AG04450 (cell line): ENCODE measurements at regions not wholly inside any gene's neighbourhood (a gene's known extent, or its start where the extent isn't known, plus 50 kb on each side); places are given as distances from the start of the nearest gene placed in this dataset.

Experiments
- CTCF ChIA-PET: fragments of 300-600, 350-600 bp; formaldehyde crosslinking; extraction: SDS; loops from one replicate; lab custom pipeline; 2022; ENCODE audit warnings: antibody characterized with exemption, inconsistent platforms; lab: Charles Lee
- POLR2A ChIA-PET: fragments of 350-600 bp; formaldehyde crosslinking; extraction: SDS; loops from one replicate; lab custom pipeline; 2021; ENCODE audit warnings: antibody characterized with exemption, inconsistent platforms; lab: Yijun Ruan, JAX
- DNase-seq: peaks from one replicate; pipeline ENCODE4 v3.0.0-alpha.2; 2011; ENCODE audit warnings: low read depth, low spot score
- H3K27ac ChIP-seq: one replicate; pipeline ENCODE4 v1.5.1; 2012; ENCODE audit warnings: low read depth, low read length, control low read depth
- H3K27me3 ChIP-seq: one replicate; pipeline ENCODE4 v1.6.0; 2012; ENCODE audit warnings: low read length; ENCODE audit not compliant: control insufficient read depth, insufficient read depth
- H3K4me3 ChIP-seq: 2 replicates; pipeline ENCODE4 v1.5.1; 2011; ENCODE audit warnings: mild to moderate bottlenecking, low read depth, low read length, control low read depth
- H3K9me3 ChIP-seq: 2 replicates; pipeline ENCODE4 v1.5.1; 2012; ENCODE audit warnings: low read length; ENCODE audit not compliant: control insufficient read depth, insufficient read depth
- TF ChIP-seq, protein P1 (sequence below): IDR thresholded peaks from 2 replicates; pipeline ENCODE4 v1.5.1; 2011; ENCODE audit warnings: low read depth, low read length, control low read depth, inconsistent platforms

GRCh38 chrX:97842468-97843199, 958.9 kb downstream of the RPA4 start:
- TF ChIP-seq, protein P1, sequence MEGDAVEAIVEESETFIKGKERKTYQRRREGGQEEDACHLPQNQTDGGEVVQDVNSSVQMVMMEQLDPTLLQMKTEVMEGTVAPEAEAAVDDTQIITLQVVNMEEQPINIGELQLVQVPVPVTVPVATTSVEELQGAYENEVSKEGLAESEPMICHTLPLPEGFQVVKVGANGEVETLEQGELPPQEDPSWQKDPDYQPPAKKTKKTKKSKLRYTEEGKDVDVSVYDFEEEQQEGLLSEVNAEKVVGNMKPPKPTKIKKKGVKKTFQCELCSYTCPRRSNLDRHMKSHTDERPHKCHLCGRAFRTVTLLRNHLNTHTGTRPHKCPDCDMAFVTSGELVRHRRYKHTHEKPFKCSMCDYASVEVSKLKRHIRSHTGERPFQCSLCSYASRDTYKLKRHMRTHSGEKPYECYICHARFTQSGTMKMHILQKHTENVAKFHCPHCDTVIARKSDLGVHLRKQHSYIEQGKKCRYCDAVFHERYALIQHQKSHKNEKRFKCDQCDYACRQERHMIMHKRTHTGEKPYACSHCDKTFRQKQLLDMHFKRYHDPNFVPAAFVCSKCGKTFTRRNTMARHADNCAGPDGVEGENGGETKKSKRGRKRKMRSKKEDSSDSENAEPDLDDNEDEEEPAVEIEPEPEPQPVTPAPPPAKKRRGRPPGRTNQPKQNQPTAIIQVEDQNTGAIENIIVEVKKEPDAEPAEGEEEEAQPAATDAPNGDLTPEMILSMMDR: no peak
- DNase-seq: no peak
- H3K4me3 ChIP-seq: no peak overlapping the region
- H3K27me3 ChIP-seq: no peaks in the 10 kb centered on the region
- ChIA-PET POLR2A (no interaction called here), CTCF (no interaction called here)
- H3K9me3 ChIP-seq: peaks cover 46% of the 10 kb centered on the region
- no peak overlapping the region for H3K27ac ChIP-seq

DNA sequence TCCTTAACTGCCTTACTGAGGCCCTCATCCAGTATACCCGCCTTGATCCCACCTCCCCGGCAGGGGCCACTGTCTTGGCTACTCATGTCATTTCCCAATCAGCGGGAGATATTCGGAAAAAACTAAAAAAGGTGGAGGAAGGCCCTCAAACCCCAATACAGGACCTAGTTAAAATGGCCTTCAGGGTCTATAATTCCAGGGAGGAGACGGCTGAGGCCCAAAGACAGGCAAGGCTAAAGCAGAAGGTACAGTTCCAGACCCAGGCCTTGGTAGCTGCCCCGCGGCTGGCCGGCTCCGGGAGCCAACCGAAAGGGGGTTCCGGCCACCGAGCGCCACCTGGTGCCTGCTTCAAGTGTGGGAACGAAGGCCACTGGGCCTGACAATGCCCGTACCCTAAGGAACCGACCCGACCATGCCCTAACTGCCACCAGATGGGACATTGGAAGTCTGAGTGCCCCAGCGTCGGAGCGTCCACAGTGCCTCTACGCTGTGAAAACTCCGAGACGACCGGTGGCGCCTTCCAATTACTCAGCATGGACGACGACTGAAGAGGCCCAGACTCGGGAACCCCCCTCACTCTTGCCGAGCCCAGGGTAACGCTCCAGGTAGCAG, 959.6 kb downstream of the RPA4 start:
- H3K27me3 ChIP-seq: no peaks in the 10 kb centered on the region
- no peak overlapping the region for H3K4me3 ChIP-seq
- POLR2A ChIA-PET: no interaction called here
- DNase-seq: no peak
- H3K27ac ChIP-seq: no peak overlapping the region
- H3K9me3 ChIP-seq: peaks cover 46% of the 10 kb centered on the region
- TF ChIP-seq, protein P1: no peak
- CTCF ChIA-PET: no interaction called here

GRCh38 chrX:97844161-97844560, 960.5 kb downstream of the RPA4 start:
- ChIA-PET CTCF (no interaction called here), POLR2A (no interaction called here)
- H3K9me3 ChIP-seq: peaks cover 50% of the 10 kb centered on the region
- no peak overlapping the region for H3K27ac ChIP-seq
- H3K27me3 ChIP-seq: no peaks in the 10 kb centered on the region
- TF ChIP-seq, protein P1: no peak
- DNase-seq: no peak
- no peak overlapping the region for H3K4me3 ChIP-seq

- CTCF ChIA-PET: no interaction called here
- Histone ChIP-seq H3K27ac (no peak overlapping the region), H3K27me3 (no peaks in the 10 kb centered on the region), H3K9me3 (peaks cover 50% of the 10 kb centered on the region), H3K4me3 (no peak overlapping the region)
- POLR2A ChIA-PET: no interaction called here
- TF ChIP-seq, protein P1: no peak
- DNase-seq: no peak
Observed at GRCh38 chrX:97844943-97845342, 961.2 kb downstream of the RPA4 start.

- H3K4me3 ChIP-seq: no peak overlapping the region
- ChIA-PET POLR2A (no interaction called here), CTCF (no interaction called here)
- no peak for DNase-seq
- H3K27ac ChIP-seq: no peak overlapping the region
- TF ChIP-seq, protein P1: no peak
- H3K9me3 ChIP-seq: peaks cover 50% of the 10 kb centered on the region
- H3K27me3 ChIP-seq: no peaks in the 10 kb centered on the region
Observed at GRCh38 chrX:97845451-97845850, 961.7 kb downstream of the RPA4 start.
